Thymus (tissue), 11 donors: ENCODE measurements at regions not wholly inside any gene's neighbourhood (a gene's known extent, or its start where the extent isn't known, plus 50 kb on each side); places are given as distances from the start of the nearest gene placed in this dataset.

Source experiments
- DNase-seq, 9 donors: peaks; one replicate each; pipeline ENCODE4 v3.0.0-alpha.2; 2013; ENCODE audit warnings: low spot score in 9 of 9, low read depth in 6 of 9, missing footprints in 1 of 9
- H3K27ac ChIP-seq, 2 donors: one replicate each; pipeline ENCODE4 v1.5.1; 2013; ENCODE audit warnings: control low read depth in 1 of 2, low read depth in 1 of 2, low read length in 1 of 2, mild to moderate bottlenecking in 1 of 2, moderate library complexity in 1 of 2
- H3K27me3 ChIP-seq, 2 donors: one replicate each; pipeline ENCODE4 v1.5.1; 2013; ENCODE audit warnings: low read length in 1 of 2; ENCODE audit not compliant: control insufficient read depth in 2 of 2, insufficient read depth in 1 of 2
- H3K36me3 ChIP-seq, 2 donors: one replicate each; pipeline ENCODE4 v1.5.1; 2013; ENCODE audit warnings: low read length in 1 of 2, mild to moderate bottlenecking in 1 of 2, moderate library complexity in 1 of 2; ENCODE audit not compliant: control insufficient read depth in 2 of 2, insufficient read depth in 2 of 2
- H3K4me1 ChIP-seq, 2 donors: one replicate each; pipeline ENCODE4 v1.5.1; 2013; ENCODE audit warnings: low read length in 2 of 2; ENCODE audit not compliant: control insufficient read depth in 2 of 2, insufficient read depth in 2 of 2
- H3K4me3 ChIP-seq, 2 donors: one replicate each; pipeline ENCODE4 v1.5.1; 2013; ENCODE audit warnings: low read length in 2 of 2, control low read depth in 1 of 2, mild to moderate bottlenecking in 1 of 2
- H3K9me3 ChIP-seq, 2 donors: one replicate each; pipeline ENCODE4 v1.5.1; 2013; ENCODE audit warnings: low read length in 1 of 2, mild to moderate bottlenecking in 1 of 2; ENCODE audit not compliant: control insufficient read depth in 2 of 2, insufficient read depth in 1 of 2
- WGBS: extraction: QIAGEN DNeasy Blood & Tissue Kit; methylation state at CpG from one replicate; pipeline ENCODE4 v1.1.7; 2013; 5-methylcytosine and 5-hydroxymethylcytosine counted together
- donor health status: healthy.

GRCh38 chr4:162921178-162921785, 245.4 kb downstream of the NAF1 start:
- no peak for DNase-seq

GRCh38 chr4:162920649-162921048, 246.0 kb downstream of the NAF1 start:
- H3K4me1 ChIP-seq: no peaks in the 10 kb centered on the region
- H3K27ac ChIP-seq: no peak overlapping the region
- H3K36me3 ChIP-seq: no peaks in the 10 kb centered on the region
- DNase-seq: no peak
- no peaks in the 10 kb centered on the region for H3K9me3 ChIP-seq
- no peak overlapping the region for H3K4me3 ChIP-seq
- WGBS: 79% methylated on average over 3 of the region's 3 CpGs
- H3K27me3 ChIP-seq: no peaks in the 10 kb centered on the region

More at GRCh38 chr4:162921178-162921785, 245.4 kb downstream of the NAF1 start:
- 89% methylated on average over 9 of the region's 9 CpGs for WGBS
- Histone ChIP-seq H3K4me1 (no peaks in the 10 kb centered on the region), H3K27me3 (no peaks in the 10 kb centered on the region), H3K9me3 (no peaks in the 10 kb centered on the region), H3K36me3 (no peaks in the 10 kb centered on the region), H3K27ac (no peak overlapping the region), H3K4me3 (no peak overlapping the region)

- H3K4me1 ChIP-seq: no peaks in the 10 kb centered on the region
These were observed 254.2 kb downstream of the NAF1 start for GRCh38 chr4:162912482-162912881.

GRCh38 chr4:162911349-162911748, 255.3 kb downstream of the NAF1 start:
- 92% methylated on average over 3 of the region's 3 CpGs for WGBS
- Histone ChIP-seq H3K27ac (no peak overlapping the region), H3K36me3 (no peaks in the 10 kb centered on the region), H3K4me3 (no peak overlapping the region), H3K4me1 (no peaks in the 10 kb centered on the region), H3K9me3 (no peaks in the 10 kb centered on the region), H3K27me3 (no peaks in the 10 kb centered on the region)
- no peak for DNase-seq

More at GRCh38 chr4:162912482-162912881, 254.2 kb downstream of the NAF1 start:
- Histone ChIP-seq H3K36me3 (no peaks in the 10 kb centered on the region), H3K27me3 (no peaks in the 10 kb centered on the region), H3K9me3 (no peaks in the 10 kb centered on the region), H3K27ac (no peak overlapping the region), H3K4me3 (no peak overlapping the region)
- 83% methylated on average over 2 of the region's 2 CpGs for WGBS
- no peak for DNase-seq

- 77% methylated on average over 2 of the region's 2 CpGs for WGBS
- DNase-seq: no peak
- H3K27ac ChIP-seq: no peak overlapping the region
- no peaks in the 10 kb centered on the region for H3K27me3 ChIP-seq
- no peaks in the 10 kb centered on the region for H3K4me1 ChIP-seq
- H3K4me3 ChIP-seq: no peak overlapping the region
- H3K36me3 ChIP-seq: no peaks in the 10 kb centered on the region
- no peaks in the 10 kb centered on the region for H3K9me3 ChIP-seq
These were observed 256.7 kb downstream of the NAF1 start for GRCh38 chr4:162909952-162910351.

GRCh38 chr4:162894387-162894786, 272.3 kb downstream of the NAF1 start:
- Histone ChIP-seq H3K27me3 (no peaks in the 10 kb centered on the region), H3K27ac (no peak overlapping the region), H3K4me1 (no peaks in the 10 kb centered on the region), H3K36me3 (no peaks in the 10 kb centered on the region), H3K4me3 (no peak overlapping the region), H3K9me3 (no peaks in the 10 kb centered on the region)
- no peak for DNase-seq
- WGBS: 91% methylated on average over 3 of the region's 3 CpGs

- DNase-seq: peak in 1 of 9 donors; percentile 16
- no peaks in the 10 kb centered on the region for H3K4me1 ChIP-seq
- H3K4me3 ChIP-seq: no peak overlapping the region
- no peaks in the 10 kb centered on the region for H3K9me3 ChIP-seq
- 59% methylated on average over 3 of the region's 3 CpGs for WGBS
- no peaks in the 10 kb centered on the region for H3K36me3 ChIP-seq
- H3K27ac ChIP-seq: no peak overlapping the region
- H3K27me3 ChIP-seq: no peaks in the 10 kb centered on the region
These were observed 274.6 kb downstream of the NAF1 start for GRCh38 chr4:162891788-162892707.

GRCh38 chr4:162878096-162878495, 288.6 kb downstream of the NAF1 start:
- no peaks in the 10 kb centered on the region for H3K4me1 ChIP-seq
- no peak overlapping the region for H3K27ac ChIP-seq
- WGBS: 97% methylated on average over 1 of the region's 1 CpG
- no peak overlapping the region for H3K4me3 ChIP-seq
- no peaks in the 10 kb centered on the region for H3K27me3 ChIP-seq
- no peak for DNase-seq
- H3K9me3 ChIP-seq: no peaks in the 10 kb centered on the region
- no peaks in the 10 kb centered on the region for H3K36me3 ChIP-seq

- Histone ChIP-seq H3K9me3 (no peaks in the 10 kb centered on the region), H3K4me1 (no peaks in the 10 kb centered on the region), H3K27ac (no peak overlapping the region), H3K27me3 (no peaks in the 10 kb centered on the region), H3K4me3 (no peak overlapping the region), H3K36me3 (no peaks in the 10 kb centered on the region)
- DNase-seq: no peak
- 90% methylated on average over 2 of the region's 2 CpGs for WGBS
These were observed 291.9 kb downstream of the NAF1 start for GRCh38 chr4:162874748-162875147.
